Hepatocyte (in vitro differentiated cells): ENCODE measurements at regions not wholly inside any gene's neighbourhood (a gene's known extent, or its start where the extent isn't known, plus 50 kb on each side); places are given as distances from the start of the nearest gene placed in this dataset.

Experiments used
- EZH2 ChIP-seq: fragments of 200-600 bp; sonication (generic); IDR thresholded peaks from 2 replicates; pipeline ENCODE4 v1.6.1; 2016; ENCODE audit warnings: antibody characterized with exemption, mild to moderate bottlenecking, borderline replicate concordance
- EZH2phosphoT487 ChIP-seq: fragments of 200-600 bp; sonication (generic); IDR thresholded peaks from one replicate; pipeline ENCODE4 v1.6.1; 2018; ENCODE audit warnings: antibody characterized with exemption, mild to moderate bottlenecking, low read depth, moderate library complexity; ENCODE audit not compliant: unreplicated experiment, severe bottlenecking
- TF ChIP-seq, protein P1 (sequence below): fragments of 200-600 bp; sonication (generic); IDR thresholded peaks from 2 replicates; pipeline ENCODE4 v1.5.1; 2016; ENCODE audit warnings: antibody characterized with exemption, mild to moderate bottlenecking; ENCODE audit not compliant: poor library complexity

DNA sequence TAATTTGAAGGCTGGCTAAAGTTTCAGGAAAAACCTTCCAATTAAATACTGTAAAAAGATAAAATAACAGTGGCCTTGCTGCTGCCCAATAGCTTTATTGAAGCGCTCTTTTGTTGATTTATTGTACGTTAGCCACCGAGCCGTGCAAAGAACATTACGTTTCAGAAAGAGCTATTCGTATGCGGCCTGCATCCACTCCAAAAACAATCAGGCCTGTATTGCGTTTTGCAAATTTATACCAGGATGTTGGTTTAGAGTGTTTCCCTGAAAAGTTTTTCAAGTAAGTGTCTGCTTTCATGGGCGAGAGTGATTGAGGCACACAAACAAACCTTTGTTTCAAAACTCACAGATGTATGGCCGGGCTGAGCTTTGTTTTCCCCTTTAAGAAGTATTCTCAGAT is 257.2 kb upstream of the SALL3 start:
- TF ChIP-seq EZH2 (no peak), EZH2phosphoT487 (no peak)
- TF ChIP-seq, protein P1, sequence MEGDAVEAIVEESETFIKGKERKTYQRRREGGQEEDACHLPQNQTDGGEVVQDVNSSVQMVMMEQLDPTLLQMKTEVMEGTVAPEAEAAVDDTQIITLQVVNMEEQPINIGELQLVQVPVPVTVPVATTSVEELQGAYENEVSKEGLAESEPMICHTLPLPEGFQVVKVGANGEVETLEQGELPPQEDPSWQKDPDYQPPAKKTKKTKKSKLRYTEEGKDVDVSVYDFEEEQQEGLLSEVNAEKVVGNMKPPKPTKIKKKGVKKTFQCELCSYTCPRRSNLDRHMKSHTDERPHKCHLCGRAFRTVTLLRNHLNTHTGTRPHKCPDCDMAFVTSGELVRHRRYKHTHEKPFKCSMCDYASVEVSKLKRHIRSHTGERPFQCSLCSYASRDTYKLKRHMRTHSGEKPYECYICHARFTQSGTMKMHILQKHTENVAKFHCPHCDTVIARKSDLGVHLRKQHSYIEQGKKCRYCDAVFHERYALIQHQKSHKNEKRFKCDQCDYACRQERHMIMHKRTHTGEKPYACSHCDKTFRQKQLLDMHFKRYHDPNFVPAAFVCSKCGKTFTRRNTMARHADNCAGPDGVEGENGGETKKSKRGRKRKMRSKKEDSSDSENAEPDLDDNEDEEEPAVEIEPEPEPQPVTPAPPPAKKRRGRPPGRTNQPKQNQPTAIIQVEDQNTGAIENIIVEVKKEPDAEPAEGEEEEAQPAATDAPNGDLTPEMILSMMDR, result no peak
